ENCODE measurements at regions not wholly inside any gene's neighbourhood (a gene's known extent, or its start where the extent isn't known, plus 50 kb on each side); places are given as distances from the start of the nearest gene placed in this dataset.

DNA sequence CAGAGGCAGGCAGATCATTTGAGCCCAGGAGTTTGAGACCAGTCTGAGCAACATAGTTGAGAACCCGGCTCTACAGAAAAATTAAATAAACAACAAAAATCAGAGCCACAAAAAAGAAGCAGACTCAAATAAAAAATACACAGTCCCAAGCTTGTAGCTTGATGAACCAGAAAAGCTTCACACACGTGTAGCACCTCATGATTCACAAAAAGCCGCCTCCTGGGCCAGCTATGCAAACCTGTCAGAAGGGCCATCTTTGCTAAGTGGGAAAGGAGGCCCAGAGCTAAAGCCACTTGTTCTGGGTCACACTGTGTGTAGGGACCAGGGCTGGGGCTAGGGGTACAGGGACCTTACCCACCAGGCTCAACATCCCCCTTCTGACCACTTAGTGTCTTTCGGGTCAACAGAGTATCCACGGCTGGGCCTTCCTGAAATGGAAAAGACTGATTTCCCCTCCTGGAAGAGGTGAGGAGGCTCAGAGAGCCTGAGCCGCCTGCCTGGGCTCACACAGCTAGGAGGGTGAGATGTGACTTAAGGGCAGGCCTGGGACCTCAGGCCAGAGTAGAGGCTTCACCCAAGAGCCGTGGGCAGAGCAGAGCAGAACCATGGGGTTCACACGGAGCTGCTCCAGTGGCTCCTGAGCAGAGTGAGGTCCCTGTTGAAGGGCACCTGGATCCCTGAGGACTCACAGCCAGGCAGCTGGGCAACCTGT is 269.6 kb downstream of the PARN start:
- DNase-seq (ENCODE audit: low spot score), result no peak

DNA sequence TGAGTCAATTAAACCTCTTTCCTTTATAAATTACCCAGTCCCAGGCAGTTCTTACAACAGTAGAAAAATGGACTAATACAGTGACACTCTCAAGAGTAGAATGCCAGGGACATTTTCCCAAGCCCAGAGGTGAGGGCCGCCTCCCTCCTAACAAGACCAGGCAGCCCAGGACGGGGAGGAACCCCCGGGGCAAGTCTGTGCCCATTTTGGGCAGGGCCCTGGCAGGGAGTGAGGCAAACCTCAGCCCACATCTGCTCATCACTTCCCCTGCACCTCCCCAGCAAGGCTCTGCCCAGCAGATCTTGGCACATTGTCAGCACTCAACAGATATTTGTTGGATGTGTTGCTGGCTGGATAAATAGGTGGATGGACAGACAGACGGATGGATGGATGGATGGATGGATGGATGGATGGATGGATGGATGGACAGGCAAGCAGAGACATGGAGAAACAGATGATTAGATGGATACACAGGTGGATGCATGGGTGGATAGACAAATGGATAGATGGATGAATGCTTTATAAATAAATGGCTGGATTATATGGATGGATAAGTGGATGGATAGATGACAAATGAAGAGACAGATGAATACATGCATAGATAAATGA is 271.3 kb downstream of the PARN start:
- DNase-seq (ENCODE audit: low spot score), result no peak

GRCh38 chr16:14357328-14357727 is 272.7 kb downstream of the PARN start:
- DNase-seq (ENCODE audit: low spot score), result no peak

DNA sequence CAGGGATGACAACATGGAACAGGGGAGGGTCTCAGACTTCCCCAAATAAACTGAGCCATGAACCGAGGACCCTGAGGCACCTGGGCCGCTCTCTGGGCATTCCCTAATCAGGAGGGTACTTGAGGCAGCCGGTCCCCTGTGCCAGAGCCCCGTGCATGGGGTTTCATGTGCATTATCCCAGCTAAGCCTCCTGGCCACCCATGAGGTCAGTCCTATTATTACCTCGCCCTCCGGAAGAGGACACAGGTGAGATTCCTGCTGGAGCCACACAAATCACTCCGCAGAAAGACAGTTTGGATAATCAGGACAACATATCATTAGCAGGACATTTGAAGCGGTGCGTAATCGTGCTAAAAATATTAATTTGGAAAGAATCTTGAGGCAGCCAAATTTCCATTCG is 274.0 kb downstream of the PARN start:
- no peak for DNase-seq (ENCODE audit: low spot score)

GRCh38 chr16:14354561-14355351 is 275.3 kb downstream of the PARN start:
- DNase-seq (ENCODE audit: low spot score), result no peak

GRCh38 chr16:14353340-14353739 is 276.7 kb downstream of the PARN start:
- DNase-seq (ENCODE audit: low spot score), result no peak

DNA sequence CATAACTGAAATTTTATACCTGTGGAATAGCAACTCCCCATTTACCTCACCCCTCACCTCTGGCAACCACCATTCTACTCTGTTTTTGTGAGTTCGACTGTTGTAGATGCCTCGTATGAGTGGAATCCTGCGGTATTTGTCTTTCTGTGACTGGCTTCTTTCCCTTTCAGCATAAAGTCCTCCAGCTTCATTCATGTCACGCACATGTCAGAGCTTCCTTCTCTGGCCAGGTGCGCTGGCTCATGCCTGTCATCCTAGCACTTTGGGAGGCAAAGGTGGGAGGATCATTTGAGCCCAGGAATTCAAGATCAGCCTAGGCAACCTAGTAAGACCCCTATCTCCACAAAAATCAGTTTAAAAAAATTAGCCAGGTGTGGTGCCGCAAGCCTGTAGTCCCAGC is 278.4 kb downstream of the PARN start:
- DNase-seq (ENCODE audit: low spot score), result no peak

DNA sequence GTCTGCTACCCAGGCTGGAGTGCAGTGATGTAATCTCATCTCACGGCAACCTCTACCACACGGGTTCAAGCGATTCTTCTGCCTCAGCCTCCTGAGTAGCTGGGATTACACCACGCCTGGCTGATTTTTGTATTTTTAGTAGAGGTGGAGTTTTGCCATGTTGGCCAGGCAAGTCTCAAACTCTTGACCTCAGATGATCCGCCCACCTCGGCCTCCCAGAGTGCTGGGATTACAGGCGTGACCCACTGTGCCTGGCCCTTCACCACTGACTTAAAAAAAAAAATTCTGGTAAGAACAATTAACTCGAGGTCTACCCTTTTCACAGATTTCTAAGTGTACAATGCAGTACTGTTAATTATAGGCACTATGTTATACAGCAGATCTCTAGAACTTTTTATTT is 279.4 kb downstream of the PARN start:
- DNase-seq (ENCODE audit: low spot score), result no peak

GRCh38 chr16:14350081-14350480 is 279.0 kb downstream of the MRTFB start:
- DNase-seq (ENCODE audit: low spot score), result no peak

- no peak for DNase-seq (ENCODE audit: low spot score)
Measured at GRCh38 chr16:14347706-14348105, 276.6 kb downstream of the MRTFB start.

GRCh38 chr16:14346278-14347142 is 275.4 kb downstream of the MRTFB start:
- no peak for DNase-seq (ENCODE audit: low spot score)

DNA sequence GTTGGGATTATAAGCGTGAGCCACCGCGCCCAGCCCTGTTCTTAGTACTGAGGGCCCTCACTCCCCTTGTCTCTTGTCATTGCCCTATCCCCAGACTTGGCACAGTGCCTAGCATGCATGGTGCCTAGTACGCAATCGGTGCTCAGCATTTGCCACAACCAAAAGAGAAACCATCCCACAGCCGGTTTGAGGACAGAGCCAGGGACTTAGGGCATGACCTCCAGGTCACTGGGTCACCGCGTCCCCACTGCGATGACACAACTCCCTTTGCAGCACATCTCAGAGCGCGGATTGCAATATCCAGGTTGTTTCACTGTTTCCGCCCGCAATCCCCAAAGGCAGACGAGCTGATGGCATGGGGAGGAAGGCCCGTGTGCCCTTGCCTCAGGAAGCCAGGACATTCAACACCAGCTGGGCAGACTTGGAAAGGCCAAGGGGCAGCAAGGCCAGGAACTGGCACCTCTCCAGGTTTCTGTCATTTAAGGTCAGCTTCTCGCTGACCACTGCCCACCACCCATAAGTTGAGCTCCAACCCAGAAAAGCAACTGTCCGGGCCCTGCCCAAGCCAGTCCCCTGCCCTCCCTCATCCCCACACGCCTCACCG is 274.5 kb downstream of the MRTFB start:
- DNase-seq (ENCODE audit: low spot score), result no peak

GRCh38 chr16:14344945-14345344 is 273.8 kb downstream of the MRTFB start:
- no peak for DNase-seq (ENCODE audit: low spot score)

- DNase-seq (ENCODE audit: low spot score), result no peak
Measured at GRCh38 chr16:14344292-14344691, 273.2 kb downstream of the MRTFB start.

GRCh38 chr16:14341324-14342225 is 270.5 kb downstream of the MRTFB start:
- DNase-seq (ENCODE audit: low spot score), result no peak

- no peak for DNase-seq (ENCODE audit: low spot score)
Measured at GRCh38 chr16:14339694-14340093, 268.6 kb downstream of the MRTFB start.

DNA sequence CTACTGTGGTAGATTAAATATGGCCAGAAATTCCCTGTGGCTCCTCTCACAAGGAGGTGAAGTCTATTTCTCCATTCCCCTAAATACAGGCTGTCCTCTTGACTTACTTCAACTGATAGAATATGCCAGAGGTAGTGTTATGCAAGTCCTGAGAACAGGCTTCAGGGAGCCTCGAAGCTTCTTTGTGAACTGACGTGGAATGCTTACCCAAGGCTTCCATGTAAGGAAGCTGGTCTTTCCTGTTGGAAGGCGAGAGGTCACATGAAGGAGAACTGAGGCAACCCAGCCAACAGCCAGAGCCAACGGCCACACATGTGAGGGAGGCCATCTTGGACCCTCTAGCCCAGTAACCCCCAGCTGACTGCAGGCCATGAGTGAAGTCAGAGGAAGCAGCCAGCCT is 267.9 kb downstream of the MRTFB start:
- DNase-seq (ENCODE audit: low spot score), result no peak

DNA sequence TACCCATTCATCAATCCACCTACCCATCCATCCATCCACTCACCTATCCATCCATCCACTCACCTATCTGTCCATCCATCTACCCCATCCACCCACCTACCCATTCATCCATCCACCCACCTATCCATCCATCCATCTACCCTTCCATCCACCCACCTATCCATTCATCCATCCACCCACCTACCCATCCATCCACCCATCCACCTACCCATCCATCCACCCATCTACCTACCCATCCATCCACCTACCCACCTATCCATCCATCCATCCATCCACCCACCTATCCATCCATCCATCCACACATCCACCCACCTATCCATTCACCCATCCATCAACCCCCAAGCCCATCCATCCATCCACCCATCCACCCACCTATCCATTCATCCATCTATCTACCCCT is 267.1 kb downstream of the MRTFB start:
- DNase-seq (ENCODE audit: low spot score), result no peak

GRCh38 chr16:14337303-14338191 is 266.4 kb downstream of the MRTFB start:
- no peak for DNase-seq (ENCODE audit: low spot score)

GRCh38 chr16:14335297-14335696 is 264.2 kb downstream of the MRTFB start:
- DNase-seq (ENCODE audit: low spot score), result no peak
